ENCODE measurements at regions not wholly inside any gene's neighbourhood (a gene's known extent, or its start where the extent isn't known, plus 50 kb on each side); places are given as distances from the start of the nearest gene placed in this dataset.

GRCh38 chr4:189032606-189033338, 893.5 kb downstream of the TRIML1 start:
- Histone ChIP-seq H3K4me3 (ENCODE audit: insufficient read depth, low read depth, low read length) (no peak overlapping the region), H4K20me1 (ENCODE audit: insufficient read depth, low read length) (no peaks in the 10 kb centered on the region), H3K56ac (ENCODE audit: extremely low read depth, insufficient read depth, low read length) (no peak overlapping the region), H2BK5ac (ENCODE audit: low read depth, low read length, poor library complexity, severe bottlenecking) (no peak overlapping the region), H3K36me3 (ENCODE audit: control insufficient read depth, insufficient read depth, low read length) (no peaks in the 10 kb centered on the region), H3K4me1 (ENCODE audit: control insufficient read depth, insufficient read depth, low read length) (peaks cover 2% of the 10 kb centered on the region; the same call in 1 of the 2 replicates), H4K5ac (ENCODE audit: low read depth, low read length) (no peak overlapping the region), H4K8ac (ENCODE audit: low read depth in 2 of 2, low read length in 2 of 2) (no peak overlapping the region), H2AK9ac (replicated peaks; ENCODE audit: low read depth, low read length, poor library complexity) (no peak overlapping the region), H3K9ac (ENCODE audit: low read depth, low read length) (no peak overlapping the region), H2AFZ (replicated peaks; ENCODE audit: low read length, poor library complexity) (no peak overlapping the region), H3K27ac (ENCODE audit: insufficient read depth, low read length) (no peak overlapping the region), H3K79me1 (ENCODE audit: low read depth in 1 of 2, low read length in 2 of 2) (no peaks in the 10 kb centered on the region), H3K4ac (ENCODE audit: low read depth, low read length) (no peak overlapping the region), H2BK120ac (ENCODE audit: low read depth, low read length) (no peak overlapping the region), H3K23ac (ENCODE audit: low read depth, low read length) (no peak overlapping the region), H3K9me1 (ENCODE audit: insufficient read depth, low read length) (no peaks in the 10 kb centered on the region), H2AK5ac (ENCODE audit: low read depth, low read length) (no peak overlapping the region), H2BK15ac (ENCODE audit: low read depth, low read length) (no peak overlapping the region), H3K18ac (ENCODE audit: low read depth, low read length) (no peak overlapping the region), H3K14ac (replicated peaks; ENCODE audit: low read depth, low read length) (no peak overlapping the region), H4K91ac (ENCODE audit: insufficient read depth, low read depth, low read length) (no peak overlapping the region), H3K4me2 (ENCODE audit: low read depth, low read length) (no peak overlapping the region), H3K27me3 (ENCODE audit: control insufficient read depth, insufficient read depth, low read length) (no peaks in the 10 kb centered on the region), H2BK20ac (ENCODE audit: low read depth, low read length) (no peak overlapping the region), H3K9me3 (ENCODE audit: control insufficient read depth, insufficient read depth, low read length) (no peaks in the 10 kb centered on the region)
- whole genome bisulfite sequencing, 2 experiments (ENCODE audit: extremely low coverage in 2 of 2, insufficient read length in 1 of 2) = 100% methylated on average over 1 of the region's 10 CpGs; no CpG with 5 or more reads in 1 of the 2 experiments
- no peak for ATAC-seq (ENCODE audit: low read depth)
- intact Hi-C loops (cut with micrococcal nuclease) (no loop called here), in situ Hi-C loops (cut with MboI; ENCODE audit: low sequenced_read_pairs) (no loop called here), dilution Hi-C loops (cut with HindIII; ENCODE audit: low sequenced_read_pairs, unreplicated experiment) (no loop called here)
- BruUV-seq (replicated peaks) = no TSS peak
- ChIA-PET CTCF (interaction anchor here (2.6 kb wide), 1 partner anchor 11 kb away, joined by 8 read pairs; no protein-coding TSS in a partner anchor), POLR2A (ENCODE audit: unreplicated experiment) (no interaction called here)
- TF ChIP-seq RFX5 (IDR thresholded peaks at IDR 0.05; ENCODE audit: low read depth, low read length) (no peak), POLR2A (IDR thresholded peaks at IDR 0.05; ENCODE audit: low read depth, low read length) (no peak), CEBPB (IDR thresholded peaks at IDR 0.05; ENCODE audit: low read depth, low read length) (no peak), USF2 (IDR thresholded peaks at IDR 0.05; ENCODE audit: low read depth, low read length) (no peak), RAD21 (IDR thresholded peaks at IDR 0.05; ENCODE audit: low read length) (no peak), RCOR1 (IDR thresholded peaks at IDR 0.05; ENCODE audit: insufficient replicate concordance, low read length) (no peak), MAFK (IDR thresholded peaks at IDR 0.05; ENCODE audit: low read depth, low read length) (no peak), MXI1 (IDR thresholded peaks at IDR 0.05; ENCODE audit: borderline replicate concordance, low read depth, low read length) (no peak), CHD1 (IDR thresholded peaks at IDR 0.05; ENCODE audit: low read depth, low read length) (no peak), BHLHE40 (IDR thresholded peaks at IDR 0.05; ENCODE audit: low read depth, low read length) (no peak), ELK1 (IDR thresholded peaks at IDR 0.05; ENCODE audit: borderline replicate concordance, low read depth, low read length) (no peak), NFE2L2 (IDR thresholded peaks at IDR 0.05; ENCODE audit: low read depth, low read length) (no peak), FOS (IDR thresholded peaks at IDR 0.05; ENCODE audit: low read depth, low read length) (no peak), MAZ (IDR thresholded peaks at IDR 0.05; ENCODE audit: borderline replicate concordance, low read depth, low read length) (no peak), SMC3 (IDR thresholded peaks at IDR 0.05; ENCODE audit: low read depth, low read length) (no peak)
- TF ChIP-seq, protein P1, sequence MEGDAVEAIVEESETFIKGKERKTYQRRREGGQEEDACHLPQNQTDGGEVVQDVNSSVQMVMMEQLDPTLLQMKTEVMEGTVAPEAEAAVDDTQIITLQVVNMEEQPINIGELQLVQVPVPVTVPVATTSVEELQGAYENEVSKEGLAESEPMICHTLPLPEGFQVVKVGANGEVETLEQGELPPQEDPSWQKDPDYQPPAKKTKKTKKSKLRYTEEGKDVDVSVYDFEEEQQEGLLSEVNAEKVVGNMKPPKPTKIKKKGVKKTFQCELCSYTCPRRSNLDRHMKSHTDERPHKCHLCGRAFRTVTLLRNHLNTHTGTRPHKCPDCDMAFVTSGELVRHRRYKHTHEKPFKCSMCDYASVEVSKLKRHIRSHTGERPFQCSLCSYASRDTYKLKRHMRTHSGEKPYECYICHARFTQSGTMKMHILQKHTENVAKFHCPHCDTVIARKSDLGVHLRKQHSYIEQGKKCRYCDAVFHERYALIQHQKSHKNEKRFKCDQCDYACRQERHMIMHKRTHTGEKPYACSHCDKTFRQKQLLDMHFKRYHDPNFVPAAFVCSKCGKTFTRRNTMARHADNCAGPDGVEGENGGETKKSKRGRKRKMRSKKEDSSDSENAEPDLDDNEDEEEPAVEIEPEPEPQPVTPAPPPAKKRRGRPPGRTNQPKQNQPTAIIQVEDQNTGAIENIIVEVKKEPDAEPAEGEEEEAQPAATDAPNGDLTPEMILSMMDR (conservative IDR thresholded peaks at IDR 0.05; ENCODE audit: low read depth, low read length) = no peak
- no peak for DNase-seq

All from IMR-90 (cell line).